NCI-H2107 treated with DMSO at 0.1 percent for 48 hours (cell line): ENCODE measurements at regions not wholly inside any gene's neighbourhood (a gene's known extent, or its start where the extent isn't known, plus 50 kb on each side); places are given as distances from the start of the nearest gene placed in this dataset.

Experiments
- DNase-seq: peaks from one replicate; lab custom pipeline; 2025; ENCODE audit not compliant: unreplicated experiment; lab: John Stamatoyannopoulos, UW

- no peak for DNase-seq
Observed at GRCh38 chr2:147712051-147712450, 132.8 kb upstream of the ACVR2A start.

GRCh38 chr2:147711031-147711430, 133.8 kb upstream of the ACVR2A start:
- no peak for DNase-seq

GRCh38 chr2:147709655-147710054, 135.2 kb upstream of the ACVR2A start:
- DNase-seq: no peak

GRCh38 chr2:147703171-147703570, 141.7 kb upstream of the ACVR2A start:
- no peak for DNase-seq

- no peak for DNase-seq
Observed at GRCh38 chr2:147698166-147698565, 146.7 kb upstream of the ACVR2A start.

GRCh38 chr2:147696426-147696825, 148.4 kb upstream of the ACVR2A start:
- no peak for DNase-seq

GRCh38 chr2:147689220-147689909, 155.5 kb upstream of the ACVR2A start:
- no peak for DNase-seq

- DNase-seq: no peak
Observed at GRCh38 chr2:147688242-147688641, 156.6 kb upstream of the ACVR2A start.

- no peak for DNase-seq
Observed at GRCh38 chr2:147686365-147686764, 158.5 kb upstream of the ACVR2A start.

- no peak for DNase-seq
Observed at GRCh38 chr2:147684903-147685302, 159.9 kb upstream of the ACVR2A start.

- DNase-seq: no peak
Observed at GRCh38 chr2:147683380-147683779, 161.4 kb upstream of the ACVR2A start.

- no peak for DNase-seq
Observed at GRCh38 chr2:147681093-147681492, 163.7 kb upstream of the ACVR2A start.

- DNase-seq: no peak
Observed at GRCh38 chr2:147679955-147680531, 164.8 kb upstream of the ACVR2A start.

- DNase-seq: no peak
Observed at GRCh38 chr2:147679191-147679954, 165.5 kb upstream of the ACVR2A start.

- DNase-seq: no peak
Observed at GRCh38 chr2:147665105-147665504, 179.7 kb upstream of the ACVR2A start.

- DNase-seq: no peak
Observed at GRCh38 chr2:147663962-147664361, 180.9 kb upstream of the ACVR2A start.

- DNase-seq: no peak
Observed at GRCh38 chr2:147663153-147663961, 181.5 kb upstream of the ACVR2A start.

- no peak for DNase-seq
Observed at GRCh38 chr2:147662221-147662620, 182.6 kb upstream of the ACVR2A start.

GRCh38 chr2:147660680-147661079, 184.1 kb upstream of the ACVR2A start:
- no peak for DNase-seq

GRCh38 chr2:147659051-147659450, 185.8 kb upstream of the ACVR2A start:
- DNase-seq: no peak
